B cell (primary cell): ENCODE measurements at regions not wholly inside any gene's neighbourhood (a gene's known extent, or its start where the extent isn't known, plus 50 kb on each side); places are given as distances from the start of the nearest gene placed in this dataset.

Experiments
- ATAC-seq: fragments of 200-7000 bp; cut with Tn5 transposase; one replicate; pipeline ENCODE4 v1.10.0; 2021; ENCODE audit warnings: low read depth, mild to moderate bottlenecking, moderate number of reproducible peaks, moderate library complexity
- CTCF ChIA-PET: fragments of 350-600 bp; sonication (Branson Sonifier 250); formaldehyde crosslinking; loops from one replicate; lab custom pipeline; 2021; ENCODE audit warnings: antibody characterized with exemption, inconsistent platforms; lab: Charles Lee
- POLR2A ChIA-PET: fragments of 350-600 bp; sonication (Branson Sonifier 250); formaldehyde crosslinking; loops from one replicate; lab custom pipeline; 2021; ENCODE audit warnings: antibody characterized with exemption; lab: Charles Lee
- DNase-seq: peaks from one replicate; pipeline ENCODE4 v3.0.0; 2013
- H2AFZ ChIP-seq: 2 replicates; pipeline ENCODE4 v1.6.1; 2012; ENCODE audit warnings: mild to moderate bottlenecking, low read depth, low read length; ENCODE audit not compliant: insufficient read depth, poor library complexity, severe bottlenecking
- H3K27ac ChIP-seq, 2 donors: 1 replicate in 1 of 2; 2 replicates in 1 of 2; pipeline ENCODE4 v1.5.1; 2012 to 2013; ENCODE audit warnings: low read length in 2 of 2, mild to moderate bottlenecking in 2 of 2, moderate library complexity in 1 of 2
- H3K27me3 ChIP-seq, 4 experiments: fragments of 200-600 bp in 1 of 4; sonication (generic) in 1 of 4; replicated peaks in 1 of 4; 1 replicate in 2 of 4; 2 replicates in 2 of 4; pipeline versions ENCODE4 v1.6.1 to v1.7.0; 2013 to 2016; ENCODE audit warnings: low read length in 3 of 4, mild to moderate bottlenecking in 2 of 4, mixed read lengths in 1 of 4, moderate library complexity in 1 of 4; ENCODE audit not compliant: insufficient read depth in 4 of 4, control insufficient read depth in 3 of 4; ENCODE audit errors: control extremely low read depth in 1 of 4
- H3K36me3 ChIP-seq, 2 experiments: replicated peaks in 1 of 2; 1 replicate in 1 of 2; 2 replicates in 1 of 2; pipeline versions ENCODE4 v1.6.1 to v1.7.1; 2013; ENCODE audit warnings: low read length in 1 of 2; ENCODE audit not compliant: insufficient read depth in 2 of 2, control insufficient read depth in 1 of 2; ENCODE audit errors: control extremely low read depth in 1 of 2, extremely low read depth in 1 of 2
- H3K4me1 ChIP-seq, 2 donors: fragments of 200-600 bp in 1 of 2; sonication (generic) in 1 of 2; 1 replicate in 1 of 2; 2 replicates in 1 of 2; pipeline versions ENCODE4 v1.5.1 to v1.6.1; 2013 to 2017; ENCODE audit warnings: low read length in 2 of 2; ENCODE audit not compliant: control insufficient read depth in 2 of 2, insufficient read depth in 2 of 2
- H3K4me2 ChIP-seq: replicated peaks from 2 replicates; pipeline ENCODE3; 2012; ENCODE audit warnings: mild to moderate bottlenecking, low read depth, low read length; ENCODE audit not compliant: poor library complexity, severe bottlenecking
- H3K4me3 ChIP-seq, 5 experiments: fragments of 200-600 bp in 1 of 5; sonication (generic) in 1 of 5; 1 replicate in 3 of 5; 2 replicates in 2 of 5; pipeline versions ENCODE4 v1.5.1 to v1.7.0; 2011 to 2016; ENCODE audit warnings: low read length in 4 of 5, mild to moderate bottlenecking in 4 of 5, low read depth in 2 of 5, control low read depth in 1 of 5, moderate library complexity in 1 of 5; ENCODE audit not compliant: insufficient read depth in 1 of 5; ENCODE audit errors: control extremely low read depth in 1 of 5, extremely low read depth in 1 of 5
- H3K79me2 ChIP-seq: fragments of 200-600 bp; sonication (generic); one replicate; pipeline ENCODE4 v1.6.0; 2016; ENCODE audit warnings: low read length; ENCODE audit not compliant: control insufficient read depth, insufficient read depth
- H3K9ac ChIP-seq: fragments of 200-600 bp; sonication (generic); 2 replicates; pipeline ENCODE4 v1.6.1; 2017; ENCODE audit warnings: mild to moderate bottlenecking, low read length, moderate library complexity
- H3K9me3 ChIP-seq, 3 donors: one replicate each; pipeline versions ENCODE4 v1.6.1 to v1.7.1; 2013; ENCODE audit warnings: low read length in 2 of 3; ENCODE audit not compliant: control insufficient read depth in 2 of 3, insufficient read depth in 1 of 3; ENCODE audit errors: control extremely low read depth in 1 of 3
- H4K20me1 ChIP-seq: 2 replicates; pipeline ENCODE4 v1.6.0; 2012; ENCODE audit warnings: mild to moderate bottlenecking, low read length; ENCODE audit not compliant: insufficient read depth, control insufficient read depth, poor library complexity, severe bottlenecking
- H3K27ac Mint-ChIP-seq: one replicate; pipeline ENCODE4 v1.8.0; 2021; ENCODE audit warnings: mixed read lengths
- H3K27me3 Mint-ChIP-seq: one replicate; pipeline ENCODE4 v1.8.0; 2021; ENCODE audit warnings: mixed read lengths
- H3K4me1 Mint-ChIP-seq: one replicate; pipeline ENCODE4 v1.8.0; 2021; ENCODE audit warnings: mixed read lengths
- H3K4me3 Mint-ChIP-seq: one replicate; pipeline ENCODE4 v1.8.0; 2021; ENCODE audit warnings: mixed read lengths
- H3K9me3 Mint-ChIP-seq: one replicate; pipeline ENCODE4 v1.8.0; 2022; ENCODE audit warnings: mixed read lengths; ENCODE audit not compliant: insufficient read depth
- EZH2 ChIP-seq: IDR thresholded peaks from 2 replicates; pipeline ENCODE4 v1.6.1; 2012; ENCODE audit warnings: borderline replicate concordance, low read depth, mild to moderate bottlenecking, moderate library complexity, low read length; ENCODE audit not compliant: insufficient read depth, poor library complexity, severe bottlenecking
- WGBS: methylation state at CpG from one replicate; pipeline ENCODE4 v1.1.5; 2013; ENCODE audit warnings: missing lambda C conversion rate; ENCODE audit not compliant: insufficient coverage; 5-methylcytosine and 5-hydroxymethylcytosine counted together
- intact Hi-C: fragments of 100-400 bp; cut with micrococcal nuclease; formaldehyde crosslinking; loops from one replicate; pipeline ENCODE4 v1.10.0; 2022
- TF ChIP-seq, protein P1 (sequence below): fragments of 200-600 bp; IDR thresholded peaks from one replicate; pipeline ENCODE4 v1.8.0; 2022; ENCODE audit warnings: antibody characterized with exemption, mild to moderate bottlenecking

DNA sequence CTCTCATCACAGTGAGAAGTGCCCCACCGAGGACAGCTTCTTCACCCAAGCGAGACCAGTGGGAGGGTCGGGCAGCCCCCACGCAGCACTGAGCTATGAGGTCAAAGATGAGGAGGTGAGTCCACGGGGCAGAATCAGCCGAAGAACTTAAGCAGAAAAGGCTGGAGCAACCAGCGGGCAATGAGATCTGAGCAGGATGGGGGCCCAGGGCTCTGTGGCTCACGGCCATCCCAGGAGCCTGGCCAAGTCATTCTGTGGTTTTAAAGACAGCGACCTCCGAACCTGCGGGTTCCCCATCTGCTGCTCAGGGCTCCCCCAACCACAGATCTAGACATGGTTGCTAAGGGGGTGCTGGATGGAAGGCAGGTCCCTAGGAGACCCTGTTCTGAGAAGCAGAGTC lies 202.6 kb downstream of the RBFOX3 start:
- H3K4me1 ChIP-seq, result no peaks in the 10 kb centered on the region
- no peak overlapping the region for H3K9ac ChIP-seq
- H3K4me2 ChIP-seq, result no peak overlapping the region
- H2AFZ ChIP-seq, result no peak overlapping the region
- H3K27ac ChIP-seq, result no peak overlapping the region
- H3K27ac Mint-ChIP-seq, result no peak overlapping the region
- CTCF ChIA-PET, result no interaction called here
- DNase-seq (no peak), ATAC-seq (no peak)
- POLR2A ChIA-PET, result no interaction called here
- no peak overlapping the region for H3K4me3 ChIP-seq
- peaks cover 0 to 22% (median 2%) of the 10 kb centered on the region in 4 experiments for H3K27me3 ChIP-seq
- no peaks in the 10 kb centered on the region for H3K9me3 Mint-ChIP-seq
- 45% methylated on average over 8 of the region's 11 CpGs for WGBS
- H3K36me3 ChIP-seq, result no peaks in the 10 kb centered on the region
- TF ChIP-seq EZH2, result no peak
- TF ChIP-seq, protein P1, sequence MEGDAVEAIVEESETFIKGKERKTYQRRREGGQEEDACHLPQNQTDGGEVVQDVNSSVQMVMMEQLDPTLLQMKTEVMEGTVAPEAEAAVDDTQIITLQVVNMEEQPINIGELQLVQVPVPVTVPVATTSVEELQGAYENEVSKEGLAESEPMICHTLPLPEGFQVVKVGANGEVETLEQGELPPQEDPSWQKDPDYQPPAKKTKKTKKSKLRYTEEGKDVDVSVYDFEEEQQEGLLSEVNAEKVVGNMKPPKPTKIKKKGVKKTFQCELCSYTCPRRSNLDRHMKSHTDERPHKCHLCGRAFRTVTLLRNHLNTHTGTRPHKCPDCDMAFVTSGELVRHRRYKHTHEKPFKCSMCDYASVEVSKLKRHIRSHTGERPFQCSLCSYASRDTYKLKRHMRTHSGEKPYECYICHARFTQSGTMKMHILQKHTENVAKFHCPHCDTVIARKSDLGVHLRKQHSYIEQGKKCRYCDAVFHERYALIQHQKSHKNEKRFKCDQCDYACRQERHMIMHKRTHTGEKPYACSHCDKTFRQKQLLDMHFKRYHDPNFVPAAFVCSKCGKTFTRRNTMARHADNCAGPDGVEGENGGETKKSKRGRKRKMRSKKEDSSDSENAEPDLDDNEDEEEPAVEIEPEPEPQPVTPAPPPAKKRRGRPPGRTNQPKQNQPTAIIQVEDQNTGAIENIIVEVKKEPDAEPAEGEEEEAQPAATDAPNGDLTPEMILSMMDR, result no peak
- H4K20me1 ChIP-seq, result no peaks in the 10 kb centered on the region
- peaks cover 32% of the 10 kb centered on the region for H3K27me3 Mint-ChIP-seq
- intact Hi-C loops, result no loop called here
- H3K4me3 Mint-ChIP-seq, result no peak overlapping the region
- H3K9me3 ChIP-seq, result peaks cover 0 to 3% (median 0%) of the 10 kb centered on the region in 3 donors
- H3K79me2 ChIP-seq, result no peaks in the 10 kb centered on the region
- no peaks in the 10 kb centered on the region for H3K4me1 Mint-ChIP-seq

DNA sequence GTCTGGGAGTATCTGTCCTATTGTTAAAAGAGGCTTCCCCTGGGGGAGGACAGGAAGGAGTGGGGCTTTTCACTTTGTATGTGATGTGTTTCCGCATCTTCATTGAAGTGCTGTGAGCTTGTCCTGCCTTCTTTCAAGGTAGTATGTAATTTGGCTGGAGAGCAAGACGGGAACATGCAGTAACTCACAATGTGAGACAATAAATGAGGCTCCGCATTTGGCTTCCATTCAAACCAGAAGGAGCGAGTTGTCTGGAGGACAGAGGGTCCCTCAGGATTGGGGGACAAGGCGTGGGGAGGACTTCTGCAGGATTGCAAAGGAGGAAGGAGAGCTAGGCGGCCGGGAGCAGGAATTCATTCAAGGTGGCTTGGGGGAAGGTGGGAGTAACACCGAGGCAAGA lies 203.5 kb downstream of the RBFOX3 start:
- Histone ChIP-seq H3K4me3 (no peak overlapping the region), H3K79me2 (no peaks in the 10 kb centered on the region), H3K36me3 (no peaks in the 10 kb centered on the region), H3K27me3 (peaks cover 0 to 25% (median 2%) of the 10 kb centered on the region in 4 experiments), H3K9me3 (peaks cover 0 to 3% (median 0%) of the 10 kb centered on the region in 3 donors), H3K9ac (no peak overlapping the region), H3K4me1 (no peaks in the 10 kb centered on the region), H3K4me2 (no peak overlapping the region), H3K27ac (no peak overlapping the region), H4K20me1 (no peaks in the 10 kb centered on the region), H2AFZ (no peak overlapping the region)
- no peak for DNase-seq
- POLR2A ChIA-PET, result no interaction called here
- no peaks in the 10 kb centered on the region for H3K9me3 Mint-ChIP-seq
- peaks cover 32% of the 10 kb centered on the region for H3K27me3 Mint-ChIP-seq
- TF ChIP-seq, protein P1, result no peak
- no peak for TF ChIP-seq EZH2
- no peak for ATAC-seq
- no peaks in the 10 kb centered on the region for H3K4me1 Mint-ChIP-seq
- H3K27ac Mint-ChIP-seq, result no peak overlapping the region
- intact Hi-C loops, result no loop called here
- 57% methylated on average over 7 of the region's 8 CpGs for WGBS
- no peak overlapping the region for H3K4me3 Mint-ChIP-seq
- CTCF ChIA-PET, result no interaction called here
